Cerebellar cortex (tissue), 1 donor: ENCODE measurements at regions not wholly inside any gene's neighbourhood (a gene's known extent, or its start where the extent isn't known, plus 50 kb on each side); places are given as distances from the start of the nearest gene placed in this dataset.
"Not testable (repeated sequence)": the region's sequence is repeated elsewhere in the genome, so short reads cannot be mapped to it uniquely, and the experiment has no call there.

Source experiments
- DNase-seq: peaks from one replicate; pipeline ENCODE4 v3.0.0-alpha.2; 2015; ENCODE audit warnings: low spot score

DNA sequence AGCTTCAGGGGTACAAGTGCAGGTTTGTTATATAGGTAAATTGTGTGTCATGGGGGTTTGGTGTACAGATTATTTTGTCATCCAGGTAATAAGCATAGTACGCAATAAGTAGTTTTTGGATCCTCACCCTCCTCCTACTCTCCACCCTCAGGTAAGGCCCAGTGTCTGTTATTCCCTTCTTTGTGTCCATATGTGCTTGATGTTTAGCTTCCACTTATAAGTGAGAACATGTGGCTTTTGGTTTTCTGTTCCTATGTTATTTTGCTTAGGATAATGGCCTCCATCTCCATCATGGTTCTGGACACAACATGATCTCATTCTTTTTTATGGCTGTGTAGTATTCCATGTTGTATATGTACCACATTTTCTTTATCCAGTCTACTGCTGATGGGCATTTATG, 298.4 kb downstream of the LIG4 start:
- not testable (repeated sequence) for DNase-seq

DNA sequence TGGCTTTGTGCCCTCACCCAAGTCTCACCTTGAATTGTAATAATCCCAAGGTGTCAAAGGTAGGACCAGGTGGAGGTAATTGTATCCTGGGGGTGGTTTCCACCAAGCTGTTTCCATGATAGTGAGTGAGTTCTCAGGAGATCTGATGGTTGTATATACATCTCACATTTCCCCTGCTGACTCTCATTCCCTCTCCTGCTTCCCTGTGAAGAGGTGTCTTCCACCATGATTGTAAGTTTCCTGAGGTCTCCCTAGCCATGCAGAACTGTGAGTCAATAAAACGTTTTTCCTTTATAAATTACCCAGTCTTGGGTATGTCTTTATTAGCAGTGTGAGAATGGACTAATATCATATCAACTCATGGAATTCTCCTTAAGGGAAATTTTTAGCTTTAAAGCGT, 302.6 kb downstream of the LIG4 start:
- no peak for DNase-seq

DNA sequence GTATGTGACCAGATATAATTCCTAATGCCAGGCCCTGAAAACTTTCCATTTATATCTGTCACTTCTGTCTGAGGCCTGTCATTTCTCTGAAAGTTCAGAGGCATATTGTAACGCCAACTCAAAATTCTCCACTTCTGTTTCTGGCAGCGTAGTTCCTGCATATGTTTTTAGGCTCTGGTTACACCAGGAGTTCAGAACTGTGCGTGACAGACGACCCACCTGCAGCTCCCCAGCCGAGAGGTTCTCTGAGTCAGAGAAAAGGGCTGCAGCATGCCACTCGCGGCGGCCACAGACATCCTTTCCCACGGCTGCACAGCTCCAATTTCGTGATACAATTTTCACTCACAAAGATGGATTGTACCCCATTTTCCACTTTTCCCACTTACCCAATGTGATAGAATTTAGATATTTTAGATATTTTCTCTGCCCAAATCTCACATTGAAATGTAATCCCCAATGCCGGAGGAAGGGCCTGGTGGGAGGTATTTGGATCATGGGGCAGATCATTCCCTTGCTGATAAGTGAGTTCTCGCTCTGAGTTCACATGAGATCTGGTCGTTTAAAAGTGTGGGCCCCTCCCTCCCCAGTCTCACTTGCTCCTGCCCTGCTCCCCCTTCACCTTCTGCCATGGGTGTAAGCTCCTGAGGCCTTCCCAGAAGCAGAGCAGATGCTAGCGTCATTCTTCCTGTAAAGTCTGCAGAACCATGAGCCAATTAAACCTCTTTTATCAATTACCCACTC, 308.1 kb downstream of the LIG4 start:
- DNase-seq, result no peak

DNA sequence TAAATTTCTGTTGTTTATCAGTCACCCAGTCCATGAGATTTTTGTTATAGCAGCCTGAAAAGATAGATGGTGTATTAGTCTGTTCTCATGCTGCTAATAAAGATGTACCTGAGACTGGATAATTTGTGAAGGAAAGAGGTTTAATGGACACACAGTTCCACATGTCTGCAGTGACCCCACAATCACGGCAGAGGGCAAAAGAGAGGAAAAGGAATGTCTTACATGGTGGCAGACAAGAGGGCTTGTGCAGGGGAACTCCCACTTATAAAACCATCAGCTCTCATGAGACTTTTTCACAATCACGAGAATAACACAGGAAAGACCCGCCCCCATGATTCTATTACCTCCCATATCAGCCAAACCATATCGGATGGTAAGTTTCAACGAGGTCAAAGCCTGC, 309.2 kb downstream of the LIG4 start:
- DNase-seq, result no peak

DNA sequence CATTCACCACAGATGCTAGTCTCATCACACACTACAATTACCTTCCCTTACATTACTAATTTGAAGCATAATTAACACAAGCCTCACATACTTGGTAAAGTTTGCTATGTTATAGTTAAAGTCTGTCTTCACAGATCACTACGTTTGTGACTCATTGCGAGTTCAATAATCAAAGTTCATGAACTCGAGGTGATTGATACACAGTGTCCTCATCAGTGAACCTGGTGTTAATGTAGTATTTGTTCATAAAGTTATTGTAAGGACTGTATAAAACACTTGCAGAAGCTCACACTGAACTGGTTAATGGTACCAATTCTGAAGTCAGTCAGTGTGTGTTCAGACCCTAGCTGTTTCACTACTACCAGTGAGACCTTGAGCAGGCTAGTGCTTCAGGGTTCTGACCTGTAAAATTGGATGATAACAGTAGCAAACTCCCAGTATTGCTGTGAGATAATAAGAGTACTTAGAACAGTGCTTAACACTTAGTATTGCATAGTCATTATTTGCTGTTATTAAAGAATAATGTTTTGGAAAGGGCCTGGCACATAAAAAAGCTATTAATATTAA, 313.3 kb downstream of the LIG4 start:
- no peak for DNase-seq

DNA sequence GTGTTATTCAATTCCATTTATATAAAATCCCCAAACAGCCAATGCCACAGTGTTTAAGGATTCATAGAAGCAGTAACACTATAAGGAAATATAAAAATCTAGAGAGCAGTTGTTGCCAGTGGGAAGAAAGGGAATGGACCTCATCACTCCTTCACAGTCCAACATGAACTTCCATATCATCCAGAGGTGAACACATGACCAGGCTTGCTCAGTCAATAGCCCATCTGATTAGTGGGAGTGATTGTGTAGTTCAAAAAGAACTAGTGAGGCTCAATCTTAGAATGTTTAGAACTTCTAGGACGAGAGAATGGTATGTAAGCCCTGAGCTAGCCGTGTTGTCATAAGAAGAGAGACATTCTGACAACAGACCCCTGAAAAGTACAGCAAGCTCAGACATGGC, 314.1 kb downstream of the LIG4 start:
- no peak for DNase-seq

DNA sequence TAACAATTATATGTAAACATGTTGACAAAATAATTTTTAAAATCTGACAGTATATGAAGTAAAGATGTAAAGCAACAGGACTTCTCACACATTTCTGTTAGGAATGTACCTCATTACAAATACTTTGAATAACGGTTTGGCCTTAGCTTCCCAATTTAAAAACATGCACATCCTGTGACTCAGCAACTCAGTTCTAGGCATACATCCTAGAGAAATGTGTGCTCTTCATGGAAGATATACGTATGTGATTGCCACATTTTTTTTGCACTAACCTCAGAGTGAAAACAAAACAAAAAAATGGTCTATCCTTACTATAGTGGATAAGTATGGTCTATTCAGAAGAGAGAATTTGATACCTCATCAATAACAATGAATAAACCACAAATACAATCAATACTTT, 314.6 kb downstream of the LIG4 start:
- no peak for DNase-seq

DNA sequence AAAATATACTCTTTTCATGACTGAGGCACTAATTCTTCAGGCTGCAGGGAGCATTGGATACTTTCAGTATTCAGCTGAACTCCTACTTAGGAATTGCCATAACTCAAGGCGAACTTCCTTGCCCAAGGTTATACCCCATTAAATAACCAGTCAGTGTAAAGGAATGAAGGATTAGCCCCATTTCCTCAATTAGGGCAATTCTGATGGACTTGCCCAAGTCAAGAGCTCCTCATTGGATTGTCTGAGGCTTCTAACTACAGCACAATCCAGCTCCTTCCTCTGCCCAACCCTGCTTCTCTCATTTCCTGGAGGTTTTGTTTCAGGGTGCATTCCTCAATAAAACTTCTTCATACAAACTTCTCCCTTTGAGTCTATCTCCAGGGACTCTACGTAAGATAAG, 329.2 kb downstream of the LIG4 start:
- DNase-seq, result no peak

DNA sequence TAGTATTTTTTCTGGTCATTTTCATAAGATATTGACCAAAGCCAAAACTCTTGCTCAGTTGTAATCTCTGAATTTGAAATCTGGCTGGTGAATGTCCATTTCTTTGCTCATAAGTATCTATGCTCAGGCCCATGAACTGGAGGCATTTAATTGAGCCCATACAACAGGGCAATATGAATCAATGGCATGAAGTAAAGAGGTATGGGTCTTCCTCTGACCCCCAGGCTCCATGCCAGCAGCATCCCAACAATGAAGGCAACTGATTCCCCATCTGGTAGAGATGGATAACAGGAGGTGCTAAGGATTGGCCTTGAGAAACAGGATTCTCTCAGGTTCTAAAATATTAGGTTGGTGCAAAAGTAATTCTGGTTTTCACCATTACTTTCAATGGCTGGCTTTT, 330.8 kb downstream of the LIG4 start:
- no peak for DNase-seq

DNA sequence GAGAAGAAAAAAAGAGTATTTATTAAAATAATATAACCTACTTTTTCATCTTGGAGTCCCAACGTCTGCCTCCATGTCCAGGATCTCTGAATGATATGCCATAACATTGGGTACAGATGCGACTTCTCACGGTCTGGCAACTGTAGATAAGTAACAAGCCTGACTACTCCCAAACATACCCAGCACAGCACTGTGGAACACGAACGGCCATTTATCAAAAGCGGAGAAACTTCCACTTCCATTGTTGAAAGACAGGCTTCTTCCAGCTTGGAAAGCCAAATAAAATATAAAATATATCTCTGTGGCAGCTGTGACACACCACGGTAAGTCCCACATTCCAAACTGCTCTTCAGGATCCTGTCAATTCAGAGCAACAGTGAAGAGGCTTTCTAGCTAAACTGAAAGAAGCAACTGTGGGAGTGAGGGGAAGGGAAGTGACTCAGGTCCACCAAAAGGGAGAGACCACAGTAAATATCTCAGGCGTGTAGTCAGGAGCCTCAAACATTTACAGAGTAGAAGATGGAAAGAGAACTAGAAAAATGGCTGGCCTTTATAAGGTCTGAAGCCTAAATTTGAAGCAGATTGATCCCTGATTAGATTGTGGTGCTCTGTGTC, 331.7 kb downstream of the LIG4 start:
- DNase-seq, result no peak

DNA sequence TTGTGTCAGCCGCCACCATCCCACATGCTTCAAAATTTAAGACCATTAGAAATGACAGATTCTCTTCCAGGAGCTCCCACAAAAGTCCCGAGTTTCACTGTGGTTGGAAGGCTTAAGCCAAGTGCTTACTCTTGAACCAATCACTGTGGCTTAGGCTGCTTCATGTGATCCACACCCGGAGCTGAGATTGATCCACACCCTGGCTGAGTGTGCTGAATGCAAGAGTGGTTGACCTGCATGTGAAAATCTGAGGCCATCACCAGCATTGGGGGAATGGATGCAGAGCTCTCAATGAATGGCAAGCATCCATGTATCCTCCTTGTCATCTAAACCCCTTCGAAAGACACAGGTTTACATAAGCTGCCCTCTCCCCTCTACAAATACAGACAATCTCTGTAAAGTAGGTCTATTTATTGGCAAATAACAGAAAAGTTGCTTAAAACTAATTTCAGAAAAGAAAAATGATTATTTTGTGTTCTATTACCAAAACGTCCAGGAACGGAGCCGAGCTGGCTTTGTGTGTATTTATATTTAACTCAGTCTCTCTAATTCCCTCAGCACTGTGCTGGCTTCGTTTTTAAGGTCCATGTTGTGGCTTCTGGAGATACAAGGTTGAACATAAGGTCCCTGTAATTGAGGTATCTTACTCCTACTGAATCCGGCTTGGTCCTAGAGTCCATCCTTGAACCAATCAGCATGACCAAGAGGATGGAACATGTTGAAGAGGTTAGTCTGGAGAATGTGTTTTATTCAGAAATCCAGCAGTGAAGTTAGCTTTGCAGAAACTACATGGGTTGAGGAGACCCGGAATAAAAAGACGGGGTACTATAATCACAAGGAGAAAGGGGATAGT, 332.4 kb downstream of the LIG4 start:
- DNase-seq, result no peak

DNA sequence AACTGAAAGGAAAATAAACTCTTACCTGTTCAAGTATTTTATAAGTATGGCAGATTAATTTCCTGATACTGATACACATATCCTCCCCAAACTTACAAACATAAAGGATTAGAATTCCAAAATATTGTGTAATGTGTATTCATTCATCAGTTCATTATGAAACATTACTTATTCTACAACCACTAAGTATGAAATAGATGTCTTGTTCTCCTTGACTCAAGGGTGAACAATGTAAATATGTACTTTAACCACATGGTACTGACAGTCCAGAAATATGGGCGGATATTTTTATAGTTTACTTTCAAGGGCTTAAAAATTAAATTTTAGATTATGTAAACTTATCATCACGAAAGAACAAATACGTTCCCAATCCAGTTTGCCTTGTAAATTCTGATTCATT, 334.0 kb downstream of the LIG4 start:
- no peak for DNase-seq

DNA sequence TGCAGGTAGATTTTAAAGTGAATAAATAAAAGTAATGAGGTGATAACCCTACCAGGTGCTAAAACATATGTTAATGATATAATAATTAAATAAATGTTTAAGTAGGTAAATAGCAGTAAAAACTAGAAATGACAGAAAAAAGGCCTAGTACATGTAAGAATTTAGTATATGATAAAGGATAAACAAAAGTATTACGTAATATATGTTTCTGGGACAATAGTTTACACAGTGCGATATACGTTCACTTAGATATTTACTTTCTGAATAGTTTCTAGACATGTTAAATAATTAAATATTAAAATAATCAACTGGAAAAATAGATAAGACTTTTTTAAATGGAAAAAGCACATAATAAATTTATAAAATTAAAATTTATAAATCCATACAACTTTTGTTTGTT, 340.9 kb downstream of the LIG4 start:
- DNase-seq, result no peak

DNA sequence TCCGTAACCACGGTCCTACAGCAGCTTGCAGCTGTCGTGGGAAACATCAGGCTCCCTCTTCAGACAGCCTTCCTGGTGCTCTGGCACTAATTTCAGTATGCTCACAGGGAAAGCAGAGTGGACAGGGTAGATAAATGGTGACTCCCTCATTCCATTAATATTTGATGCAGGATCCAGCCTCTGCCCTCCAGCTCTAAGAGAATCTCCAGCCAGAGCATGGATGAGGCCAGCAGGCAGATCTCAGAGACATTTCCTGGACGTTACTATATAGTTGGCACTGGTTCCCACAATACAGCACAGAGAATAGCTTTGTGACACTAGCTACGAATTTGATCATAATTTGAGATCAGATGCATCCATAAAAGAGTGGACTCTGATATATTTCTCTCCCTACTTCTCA, 341.4 kb downstream of the LIG4 start:
- DNase-seq, result no peak

DNA sequence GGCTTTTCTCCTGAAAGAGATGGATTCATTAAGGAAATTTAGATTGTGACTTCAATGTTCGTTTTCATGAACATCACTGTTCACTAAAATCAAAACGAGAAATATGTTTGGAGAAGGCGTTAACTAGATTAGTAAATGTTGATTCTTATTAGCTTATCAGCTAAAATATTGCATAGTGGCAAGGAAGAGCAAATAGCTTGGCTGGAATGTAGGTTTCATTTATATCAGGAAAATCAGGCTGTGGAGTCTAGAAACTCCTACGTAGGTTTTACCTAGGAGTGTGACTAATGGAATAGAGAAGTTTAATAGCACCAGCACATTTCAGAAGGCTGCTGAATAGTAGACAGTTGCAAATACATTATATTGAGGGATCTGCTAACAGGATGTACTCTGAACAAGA, 344.9 kb downstream of the LIG4 start:
- no peak for DNase-seq

DNA sequence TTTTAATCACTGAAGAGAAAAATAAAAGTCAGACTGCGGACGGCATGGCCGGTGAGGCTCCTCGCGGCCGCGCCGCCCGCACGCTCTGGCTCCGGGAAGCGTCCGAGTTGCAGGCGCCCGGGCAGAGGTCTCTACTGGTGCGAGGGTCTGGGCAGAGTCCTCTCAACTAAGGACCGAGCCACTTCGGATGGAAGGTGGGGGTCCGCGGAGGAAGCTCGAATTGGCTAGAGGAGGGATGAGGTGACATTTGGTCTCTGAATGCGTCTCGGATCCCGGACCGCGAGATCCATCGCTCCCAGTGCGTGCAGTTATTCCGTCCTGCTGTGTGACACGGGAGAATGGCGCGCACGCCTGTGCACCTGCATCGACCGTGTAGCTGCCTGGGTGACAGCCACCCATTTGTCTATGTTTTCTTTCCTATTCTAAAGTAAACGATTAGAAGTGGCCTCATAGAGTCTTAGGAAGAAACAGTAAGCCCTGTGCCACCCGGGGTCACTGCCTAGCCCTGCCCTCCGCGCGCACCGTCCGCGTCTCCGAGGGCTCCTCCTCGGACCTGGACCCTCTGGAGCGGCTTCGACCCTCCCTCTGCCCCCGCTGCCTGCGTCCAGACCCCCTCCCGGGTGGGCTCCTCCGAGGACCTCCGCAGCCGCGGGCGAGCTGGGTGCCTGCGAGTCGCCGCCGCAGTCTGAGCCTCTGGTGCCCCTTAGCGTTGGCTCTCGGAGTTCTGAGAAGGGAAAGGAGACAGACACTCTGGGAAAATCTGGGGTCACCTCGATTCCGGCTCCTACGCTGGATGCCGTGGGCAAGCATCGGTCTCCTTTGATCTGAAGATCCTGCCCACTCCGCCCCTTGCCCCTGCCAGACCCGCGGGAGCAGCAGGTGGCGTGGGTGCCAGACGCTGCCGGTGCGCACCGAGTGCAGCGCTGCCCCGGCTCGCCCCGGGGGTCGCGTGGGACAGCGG, 347.4 kb downstream of the LIG4 start:
- peak; percentile 63 for DNase-seq

DNA sequence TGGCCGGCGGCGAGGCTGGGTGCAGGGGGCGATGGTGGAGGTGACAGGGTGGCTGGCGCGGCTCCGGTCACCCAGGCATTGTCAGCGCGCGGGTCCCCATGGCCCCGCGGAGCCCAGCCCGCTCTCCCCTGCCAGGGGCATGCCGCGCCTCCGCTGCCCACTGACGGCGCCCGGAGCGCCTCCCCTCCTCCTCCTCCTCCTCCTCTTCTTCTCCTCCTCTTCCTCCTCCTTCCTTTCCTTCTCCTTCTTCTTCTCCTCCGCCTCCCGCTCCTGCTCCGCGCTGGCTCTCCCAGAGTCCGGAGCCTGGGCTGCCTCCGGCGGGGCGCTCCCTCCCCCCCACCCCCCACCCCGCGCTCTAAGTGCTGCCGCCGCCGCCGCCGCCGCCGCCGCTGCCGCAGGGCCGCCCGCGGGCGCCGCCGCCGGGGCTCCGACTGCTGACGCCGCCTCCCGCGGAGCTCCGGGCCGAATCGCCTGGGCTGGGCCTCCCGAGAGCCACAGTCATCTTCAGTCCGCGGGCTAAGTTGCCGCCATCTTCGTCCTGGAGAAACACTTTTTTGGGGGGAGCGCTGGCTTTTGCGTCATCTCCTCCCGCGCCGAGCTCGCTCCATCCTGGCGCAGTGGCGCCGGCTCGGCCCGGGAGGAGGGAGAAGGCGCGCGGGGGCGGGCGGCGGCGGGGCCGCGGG, 348.3 kb downstream of the LIG4 start:
- peak; percentile 34 for DNase-seq

DNA sequence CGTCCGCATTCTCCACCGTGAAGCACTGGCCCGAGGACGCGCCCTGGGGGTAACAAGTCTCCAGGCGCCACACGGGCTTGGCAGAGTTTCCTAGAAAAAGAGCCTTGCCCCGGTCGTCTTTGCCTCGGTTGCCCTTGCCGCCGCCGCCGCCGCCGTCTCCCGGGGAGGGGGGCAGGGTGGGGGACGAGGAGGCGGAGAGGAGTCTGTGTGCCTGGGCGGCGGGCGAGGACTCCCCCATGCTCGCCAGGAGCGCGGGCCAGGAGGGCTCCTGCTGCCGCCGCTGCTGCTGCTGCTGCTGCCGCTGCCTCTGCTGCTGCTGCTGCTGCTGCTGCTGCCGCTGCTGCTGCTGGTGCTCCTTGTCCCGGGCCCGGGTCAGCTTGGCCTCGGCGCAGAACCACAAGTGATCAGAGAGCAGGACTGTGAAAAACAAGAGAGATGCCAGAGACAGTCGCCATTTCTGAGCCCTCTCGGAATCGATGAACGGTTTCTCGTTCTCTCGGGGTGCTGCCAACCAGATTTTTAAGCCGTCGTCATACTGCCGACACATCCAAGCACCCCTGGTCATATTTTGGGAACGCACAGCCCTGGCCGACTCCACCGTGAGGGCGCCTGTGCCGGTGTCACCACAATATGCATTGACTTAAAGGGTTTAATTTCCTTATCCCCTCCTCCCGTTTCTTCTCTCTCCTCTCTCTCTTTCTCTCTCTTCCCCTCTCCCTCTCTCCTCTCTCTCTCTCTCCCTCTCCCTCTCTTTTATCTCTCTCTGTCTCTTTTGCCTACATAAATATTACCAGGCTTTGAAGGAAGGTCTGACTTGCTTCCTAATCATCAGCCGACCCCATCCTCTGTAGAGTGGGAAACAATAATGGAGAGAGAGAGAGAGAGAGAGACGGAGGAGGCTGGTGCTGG, 349.1 kb downstream of the LIG4 start:
- DNase-seq, result peak; percentile 44

DNA sequence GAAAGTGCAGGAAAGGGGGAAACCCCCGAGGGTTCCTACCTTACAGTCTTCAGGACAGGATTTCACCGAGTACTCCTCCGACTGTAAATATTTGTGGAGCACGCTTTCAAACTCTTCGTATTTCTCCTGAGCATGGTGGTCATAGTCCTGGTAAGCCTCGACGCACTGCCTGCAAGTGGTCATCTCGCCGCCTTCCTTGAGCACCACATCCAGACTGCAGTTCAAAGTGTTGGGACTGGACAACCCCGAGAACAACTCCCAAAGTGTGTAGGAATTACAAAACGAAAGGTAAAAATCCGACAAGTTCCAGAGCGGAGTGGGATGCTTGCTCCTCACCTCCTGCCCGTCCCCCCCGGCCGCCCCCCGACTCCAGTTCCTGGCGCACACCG, 349.7 kb downstream of the LIG4 start:
- peak; percentile 32 for DNase-seq

DNA sequence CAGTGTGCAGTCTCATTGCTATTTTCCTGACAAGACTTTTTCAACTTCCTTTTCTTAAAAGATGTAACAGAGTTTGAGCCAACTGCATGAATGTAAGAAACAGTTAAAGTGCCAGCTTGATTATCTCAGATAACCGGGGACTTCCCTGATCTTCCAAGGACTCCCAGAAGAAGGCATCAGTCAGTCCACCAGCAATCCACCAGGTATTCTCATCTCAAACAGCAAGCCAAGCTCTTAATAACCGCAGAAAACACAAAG, 350.1 kb downstream of the LIG4 start:
- peak; percentile 39 for DNase-seq
